GM12873 (cell line): ENCODE measurements at regions not wholly inside any gene's neighbourhood (a gene's known extent, or its start where the extent isn't known, plus 50 kb on each side); places are given as distances from the start of the nearest gene placed in this dataset.

Experiments used
- CTCF ChIP-seq: IDR thresholded peaks from 2 replicates; pipeline ENCODE4 v1.5.1; 2012; ENCODE audit warnings: low read depth, mild to moderate bottlenecking, moderate library complexity, low read length, control low read depth; ENCODE audit not compliant: insufficient read depth; ENCODE audit errors: missing control alignments

- TF ChIP-seq CTCF, result no peak
Measured at GRCh38 chr16:48024042-48024441, 131.8 kb downstream of the ABCC12 start.

- TF ChIP-seq CTCF, result no peak
Measured at GRCh38 chr16:48022496-48022895, 133.3 kb downstream of the ABCC12 start.

GRCh38 chr16:48014349-48015135 lies 141.3 kb downstream of the ABCC12 start:
- no peak for TF ChIP-seq CTCF

- no peak for TF ChIP-seq CTCF
Measured at GRCh38 chr16:48013491-48013901, 142.3 kb downstream of the ABCC12 start.

DNA sequence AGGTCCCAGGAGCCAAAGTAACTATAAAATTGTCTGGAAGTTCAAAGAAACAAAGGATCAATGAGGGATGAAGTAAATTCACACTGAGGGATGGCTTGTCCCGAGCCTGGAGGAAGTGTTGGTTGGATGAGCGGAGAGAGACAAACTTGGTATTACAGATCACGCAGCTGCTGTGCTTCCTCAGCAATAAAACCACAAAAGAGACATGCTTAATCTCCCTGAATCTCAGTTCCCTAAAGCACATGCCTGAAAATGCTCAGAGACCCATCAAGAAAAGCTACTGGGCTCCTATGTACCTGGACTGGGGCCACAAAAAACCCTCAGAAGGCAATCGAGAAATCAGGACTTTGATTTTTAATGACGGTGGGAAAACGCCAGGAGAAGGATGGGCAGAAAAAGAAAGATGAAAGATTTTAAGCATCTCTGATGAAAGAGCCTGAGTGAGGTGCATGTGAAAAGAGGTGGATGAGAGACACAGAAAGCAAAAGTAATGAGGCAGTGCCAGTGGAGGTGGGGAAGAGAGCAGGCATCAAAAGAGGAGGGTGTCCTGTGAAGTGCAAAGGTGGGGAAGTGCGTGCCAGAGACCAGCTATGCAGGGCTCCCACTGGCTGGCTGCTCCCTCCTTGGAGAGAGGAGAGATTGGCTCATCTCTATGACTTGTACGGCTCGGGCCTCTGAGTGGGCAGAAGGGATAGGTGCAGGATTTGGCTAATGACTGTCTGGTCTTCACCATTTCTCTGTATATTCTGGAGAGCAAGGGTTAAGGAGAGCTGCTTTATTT lies 143.7 kb downstream of the ABCC12 start:
- TF ChIP-seq CTCF, result no peak

GRCh38 chr16:48011466-48011865 lies 144.3 kb downstream of the ABCC12 start:
- no peak for TF ChIP-seq CTCF

- TF ChIP-seq CTCF, result no peak
Measured at GRCh38 chr16:48008011-48008525, 147.7 kb downstream of the ABCC12 start.
